Left ventricle myocardium inferior (tissue), 1 donor: ENCODE measurements at regions not wholly inside any gene's neighbourhood (a gene's known extent, or its start where the extent isn't known, plus 50 kb on each side); places are given as distances from the start of the nearest gene placed in this dataset.

Source experiments
- DNase-seq: peaks from one replicate; pipeline ENCODE4 v3.0.0-alpha.2; 2020
- H3K27ac ChIP-seq: fragments of 200-600 bp; replicated peaks from 2 replicates; pipeline ENCODE4 v1.8.0; 2021
- H3K27me3 ChIP-seq: fragments of 200-600 bp; 2 replicates; pipeline ENCODE4 v1.8.0; 2021; ENCODE audit warnings: low read depth
- H3K36me3 ChIP-seq: fragments of 200-600 bp; 2 replicates; pipeline ENCODE4 v1.8.0; 2021
- H3K4me1 ChIP-seq: fragments of 200-600 bp; 2 replicates; pipeline ENCODE4 v1.8.0; 2021
- H3K4me3 ChIP-seq: fragments of 200-600 bp; 2 replicates; pipeline ENCODE4 v1.8.0; 2021; ENCODE audit warnings: mild to moderate bottlenecking, moderate library complexity
- H3K9me3 ChIP-seq: fragments of 200-600 bp; replicated peaks from 2 replicates; pipeline ENCODE4 v1.8.0; 2021
- intact Hi-C: fragments of 100-400 bp; cut with micrococcal nuclease; formaldehyde crosslinking; loops from one replicate; pipeline ENCODE4 v1.11.0; 2022
- TF ChIP-seq, protein P1 (sequence below): fragments of 200-600 bp; IDR thresholded peaks from 2 replicates; pipeline ENCODE4 v1.8.0; 2021; ENCODE audit warnings: antibody characterized with exemption, mild to moderate bottlenecking, borderline replicate concordance
- donor health status: DM: no; HTN: yes; CAD: no; lungs with severe emphysema.

DNA sequence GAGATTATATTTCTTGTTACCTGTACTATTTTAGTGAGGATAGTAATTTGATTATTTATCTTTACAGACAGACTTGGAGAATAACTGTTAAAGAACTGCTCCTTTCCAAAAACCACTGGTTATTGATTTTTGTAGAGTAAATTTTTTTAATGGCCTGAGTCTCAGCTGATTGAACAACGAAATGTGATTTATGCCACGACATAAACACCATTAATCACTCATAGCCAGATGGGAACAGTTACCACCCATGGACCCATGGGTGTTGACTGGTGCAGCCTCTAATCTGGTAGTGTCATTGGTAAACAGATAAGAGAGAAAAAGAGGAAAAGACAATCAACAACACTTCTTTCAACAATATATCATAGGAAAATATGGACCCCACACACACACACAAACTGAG is 101.4 kb upstream of the BEND6 start:
- peaks cover 39% of the 10 kb centered on the region for H3K4me1 ChIP-seq
- H3K4me3 ChIP-seq, result no peak overlapping the region
- TF ChIP-seq, protein P1, sequence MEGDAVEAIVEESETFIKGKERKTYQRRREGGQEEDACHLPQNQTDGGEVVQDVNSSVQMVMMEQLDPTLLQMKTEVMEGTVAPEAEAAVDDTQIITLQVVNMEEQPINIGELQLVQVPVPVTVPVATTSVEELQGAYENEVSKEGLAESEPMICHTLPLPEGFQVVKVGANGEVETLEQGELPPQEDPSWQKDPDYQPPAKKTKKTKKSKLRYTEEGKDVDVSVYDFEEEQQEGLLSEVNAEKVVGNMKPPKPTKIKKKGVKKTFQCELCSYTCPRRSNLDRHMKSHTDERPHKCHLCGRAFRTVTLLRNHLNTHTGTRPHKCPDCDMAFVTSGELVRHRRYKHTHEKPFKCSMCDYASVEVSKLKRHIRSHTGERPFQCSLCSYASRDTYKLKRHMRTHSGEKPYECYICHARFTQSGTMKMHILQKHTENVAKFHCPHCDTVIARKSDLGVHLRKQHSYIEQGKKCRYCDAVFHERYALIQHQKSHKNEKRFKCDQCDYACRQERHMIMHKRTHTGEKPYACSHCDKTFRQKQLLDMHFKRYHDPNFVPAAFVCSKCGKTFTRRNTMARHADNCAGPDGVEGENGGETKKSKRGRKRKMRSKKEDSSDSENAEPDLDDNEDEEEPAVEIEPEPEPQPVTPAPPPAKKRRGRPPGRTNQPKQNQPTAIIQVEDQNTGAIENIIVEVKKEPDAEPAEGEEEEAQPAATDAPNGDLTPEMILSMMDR, result no peak
- intact Hi-C loops, result loop anchor here (10.0 kb wide), 1 partner anchor 499 kb away; no protein-coding TSS in a partner anchor
- no peaks in the 10 kb centered on the region for H3K36me3 ChIP-seq
- no peak for DNase-seq
- H3K27ac ChIP-seq, result no peak overlapping the region
- no peaks in the 10 kb centered on the region for H3K9me3 ChIP-seq
- no peaks in the 10 kb centered on the region for H3K27me3 ChIP-seq

DNA sequence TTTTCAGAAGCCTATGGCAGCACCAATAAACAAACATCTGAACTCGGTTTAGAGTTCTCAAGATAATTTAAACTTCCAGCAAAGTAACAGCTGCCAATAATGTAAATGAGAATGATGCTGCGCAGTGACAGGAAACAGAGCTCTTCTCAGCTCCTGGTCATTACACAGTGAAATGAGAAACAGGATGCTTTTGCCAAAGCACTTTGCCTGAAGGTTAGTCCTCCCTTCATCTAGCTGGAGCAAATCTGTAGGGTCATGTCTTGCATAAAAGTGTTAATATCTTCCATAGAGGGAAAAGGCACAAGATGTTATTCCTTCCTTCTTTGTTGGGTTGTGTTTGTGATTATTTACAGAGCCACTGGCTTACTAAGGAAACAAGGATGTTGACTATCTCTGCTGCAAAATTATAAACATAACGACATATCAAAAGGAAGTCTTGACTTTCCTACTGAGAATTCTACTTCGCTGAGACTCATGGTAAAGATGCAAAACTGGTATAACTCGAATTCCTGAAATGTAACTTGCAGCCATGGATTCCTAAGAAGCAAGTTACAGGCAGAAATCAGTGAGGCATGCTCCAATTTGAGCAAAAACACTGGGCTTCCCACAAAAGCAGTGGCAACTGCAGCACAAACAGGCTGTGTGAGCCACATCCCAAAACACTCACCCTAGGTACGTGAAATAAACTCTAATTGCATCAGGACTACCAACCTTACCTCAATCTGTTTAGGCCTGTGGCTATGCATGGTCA is 102.5 kb upstream of the BEND6 start:
- intact Hi-C loops, result loop anchor here (10.0 kb wide), 1 partner anchor 498 kb away; no protein-coding TSS in a partner anchor
- Histone ChIP-seq H3K9me3 (no peaks in the 10 kb centered on the region), H3K27ac (peak overlapping the region; percentile 75), H3K36me3 (no peaks in the 10 kb centered on the region), H3K4me3 (peak overlapping the region; percentile 66), H3K4me1 (peaks cover 39% of the 10 kb centered on the region), H3K27me3 (no peaks in the 10 kb centered on the region)
- DNase-seq, result no peak
- TF ChIP-seq, protein P1, result no peak

DNA sequence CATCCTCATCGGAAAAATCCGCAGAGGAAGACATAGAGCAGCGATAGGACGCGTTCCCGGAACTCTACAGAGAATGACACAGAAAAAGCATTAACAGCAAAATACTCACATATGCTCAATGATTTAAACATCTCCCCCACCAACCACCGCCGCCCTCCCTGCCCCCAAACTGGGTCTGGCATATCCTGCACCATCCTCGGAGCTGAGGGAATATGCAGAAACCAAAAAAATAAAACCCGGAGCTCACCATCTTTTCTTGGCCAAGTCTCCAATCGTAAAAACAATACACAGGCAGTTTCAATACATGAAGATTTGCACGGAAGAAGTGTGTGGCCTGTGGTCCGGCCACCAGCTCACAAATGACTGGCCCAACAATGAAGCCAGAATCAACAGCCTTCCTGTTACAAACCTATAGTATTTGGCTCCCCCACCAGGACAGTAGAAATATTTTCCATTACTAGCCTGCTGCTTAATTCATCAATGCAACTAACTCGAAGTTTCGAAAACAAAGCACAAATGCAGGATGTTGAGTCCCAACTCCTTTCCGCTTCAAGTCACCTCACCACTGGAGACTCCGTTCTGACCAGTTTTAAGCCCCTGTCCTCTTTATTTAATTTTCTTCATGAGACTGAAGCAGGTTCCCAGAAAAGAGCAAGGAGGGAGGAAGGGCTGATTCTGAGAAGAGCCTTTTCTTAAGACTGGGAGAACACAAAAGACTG is 103.2 kb upstream of the BEND6 start:
- Histone ChIP-seq H3K4me3 (peak overlapping the region; percentile 66), H3K9me3 (no peaks in the 10 kb centered on the region), H3K36me3 (no peaks in the 10 kb centered on the region), H3K4me1 (peaks cover 39% of the 10 kb centered on the region), H3K27ac (peak overlapping the region; percentile 75), H3K27me3 (no peaks in the 10 kb centered on the region)
- TF ChIP-seq, protein P1, result peak; percentile 71
- no peak for DNase-seq
- intact Hi-C loops, result loop anchor here (2.0 to 10.0 kb wide), 2 partner anchors 143 to 497 kb away; no protein-coding TSS in a partner anchor

DNA sequence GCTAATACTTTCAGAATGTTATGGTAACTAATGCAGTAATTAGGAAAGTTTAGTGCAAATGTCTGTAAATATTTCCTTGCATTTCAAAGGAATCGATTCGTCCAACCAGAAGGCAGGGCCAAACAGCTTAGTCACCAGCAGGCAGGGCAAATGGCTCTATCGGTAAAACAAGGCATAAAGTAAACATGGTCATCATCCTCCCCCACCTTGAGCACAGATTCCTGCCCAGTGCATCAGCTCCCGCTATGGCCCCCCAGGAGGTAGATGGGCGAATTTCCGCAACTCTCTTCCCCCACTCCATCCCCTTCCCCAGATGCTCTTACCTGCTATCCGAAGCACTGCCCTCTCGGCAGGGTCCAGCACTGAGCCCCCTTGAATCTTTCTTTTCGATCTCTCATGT is 103.8 kb upstream of the BEND6 start:
- no peaks in the 10 kb centered on the region for H3K27me3 ChIP-seq
- H3K36me3 ChIP-seq, result no peaks in the 10 kb centered on the region

DNA sequence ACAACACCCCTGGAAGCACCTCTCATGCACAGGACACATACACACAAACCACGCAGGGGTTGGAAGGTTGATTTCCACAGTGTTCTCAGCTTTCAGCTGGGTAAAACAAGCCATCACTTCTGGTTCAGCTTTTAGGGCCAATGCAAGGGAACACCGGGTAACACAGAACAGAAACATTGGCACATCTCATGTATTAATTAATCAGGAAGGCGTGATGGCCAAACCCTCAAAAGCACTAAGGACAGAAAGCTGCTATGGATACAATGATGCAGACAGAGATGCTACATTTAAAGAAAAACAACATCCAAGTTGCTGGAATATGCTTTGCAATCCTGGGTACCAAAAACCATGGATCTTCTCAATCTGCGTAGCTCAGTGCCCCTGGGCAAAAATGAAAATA is 104.3 kb upstream of the BEND6 start:
- no peaks in the 10 kb centered on the region for H3K36me3 ChIP-seq
- TF ChIP-seq, protein P1, result no peak
- H3K4me3 ChIP-seq, result peak overlapping the region; percentile 66
- H3K27me3 ChIP-seq, result no peaks in the 10 kb centered on the region
- H3K27ac ChIP-seq, result peak overlapping the region; percentile 75
- peaks cover 30% of the 10 kb centered on the region for H3K4me1 ChIP-seq
- no peak for DNase-seq
- H3K9me3 ChIP-seq, result no peaks in the 10 kb centered on the region
- intact Hi-C loops, result loop anchor here (2.0 to 10.0 kb wide), 2 partner anchors 142 to 496 kb away; no protein-coding TSS in a partner anchor

More for the DNA sequence above, 103.8 kb upstream of the BEND6 start:
- peak overlapping the region; percentile 66 for H3K4me3 ChIP-seq
- no peaks in the 10 kb centered on the region for H3K9me3 ChIP-seq
- DNase-seq, result no peak
- intact Hi-C loops, result loop anchor here (2.0 to 10.0 kb wide), 2 partner anchors 142 to 496 kb away; no protein-coding TSS in a partner anchor
- TF ChIP-seq, protein P1, result no peak
- peaks cover 35% of the 10 kb centered on the region for H3K4me1 ChIP-seq
- peak overlapping the region; percentile 75 for H3K27ac ChIP-seq
